Midbrain (tissue), 1 donor: ENCODE measurements at regions not wholly inside any gene's neighbourhood (a gene's known extent, or its start where the extent isn't known, plus 50 kb on each side); places are given as distances from the start of the nearest gene placed in this dataset.
A peak's percentile ranks its signal among the peaks of the same experiment; 100 is the strongest.
"Not testable (repeated sequence)": the region's sequence is repeated elsewhere in the genome, so short reads cannot be mapped to it uniquely, and the experiment has no call there.

Experiments
- DNase-seq: peaks from one replicate; lab custom pipeline; 2025; lab: John Stamatoyannopoulos, UW

- DNase-seq: no peak
These were observed 201.3 kb downstream of the AKAP7 start for GRCh38 chr6:131336596-131336995.

GRCh38 chr6:131346896-131347295 lies 211.6 kb downstream of the AKAP7 start:
- not testable (repeated sequence) for DNase-seq

- DNase-seq: no peak
These were observed 213.3 kb downstream of the AKAP7 start for GRCh38 chr6:131348572-131348971.

GRCh38 chr6:131349199-131349598 lies 213.9 kb downstream of the AKAP7 start:
- no peak for DNase-seq

- no peak for DNase-seq
These were observed 217.8 kb downstream of the AKAP7 start for GRCh38 chr6:131353106-131353505.

- no peak for DNase-seq
These were observed 218.6 kb downstream of the AKAP7 start for GRCh38 chr6:131353876-131354275.

GRCh38 chr6:131354356-131354755 lies 218.7 kb upstream of the ARG1 start:
- no peak for DNase-seq

- no peak for DNase-seq
These were observed 216.9 kb upstream of the ARG1 start for GRCh38 chr6:131356161-131356560.

- DNase-seq: no peak
These were observed 215.5 kb upstream of the ARG1 start for GRCh38 chr6:131357501-131357900.

GRCh38 chr6:131362070-131362469 lies 211.0 kb upstream of the ARG1 start:
- DNase-seq: no peak

GRCh38 chr6:131362696-131363095 lies 210.3 kb upstream of the ARG1 start:
- no peak for DNase-seq

GRCh38 chr6:131363947-131364834 lies 208.8 kb upstream of the ARG1 start:
- no peak for DNase-seq

GRCh38 chr6:131366223-131366622 lies 206.8 kb upstream of the ARG1 start:
- DNase-seq: no peak

GRCh38 chr6:131367206-131367873 lies 205.7 kb upstream of the ARG1 start:
- DNase-seq: no peak

- DNase-seq: peak; percentile 41
These were observed 204.7 kb upstream of the ARG1 start for GRCh38 chr6:131368198-131368911.

GRCh38 chr6:131372535-131372934 lies 200.5 kb upstream of the ARG1 start:
- DNase-seq: no peak

GRCh38 chr6:131377112-131377705 lies 195.8 kb upstream of the ARG1 start:
- DNase-seq: no peak

- DNase-seq: no peak
These were observed 194.2 kb upstream of the ARG1 start for GRCh38 chr6:131378874-131379273.

GRCh38 chr6:131379948-131380347 lies 193.1 kb upstream of the ARG1 start:
- DNase-seq: no peak

- DNase-seq: no peak
These were observed 191.8 kb upstream of the ARG1 start for GRCh38 chr6:131381052-131381708.

- no peak for DNase-seq
These were observed 191.3 kb upstream of the ARG1 start for GRCh38 chr6:131381709-131382093.

- no peak for DNase-seq
These were observed 190.4 kb upstream of the ARG1 start for GRCh38 chr6:131382631-131383030.
